Endothelial cell of umbilical vein (primary cell): ENCODE measurements at regions not wholly inside any gene's neighbourhood (a gene's known extent, or its start where the extent isn't known, plus 50 kb on each side); places are given as distances from the start of the nearest gene placed in this dataset.

ENCODE experiments used
- BruUV-seq: library from RNA; stranded (reverse); fragments of 400-500 nt; replicated peaks from 2 replicates; lab custom pipeline; 2021; lab: Mats Ljungman, UMichigan
- CTCF ChIA-PET: fragments of 300-600, 350-600 bp; sonication (Branson Sonifier 250); formaldehyde crosslinking; loops from one replicate; lab custom pipeline; 2021; ENCODE audit warnings: antibody characterized with exemption, inconsistent platforms; lab: Charles Lee
- POLR2A ChIA-PET: fragments of 300-600, 350-600 bp; sonication (Branson Sonifier 250); formaldehyde crosslinking; loops from one replicate; lab custom pipeline; 2021; ENCODE audit warnings: antibody characterized with exemption, inconsistent platforms; lab: Charles Lee
- DNase-seq: peaks from one replicate; pipeline ENCODE4 v3.0.0-alpha.2; 2011; ENCODE audit warnings: low read depth, low spot score
- FAIRE-seq: peaks from 2 replicates; lab custom pipeline; 2011; peaks lifted over from hg19 to GRCh38; lab: Jason Lieb, UNC
- H2AFZ ChIP-seq: 2 replicates; pipeline ENCODE4 v1.6.0; 2012; ENCODE audit warnings: low read depth, low read length, control low read depth, inconsistent platforms
- H3K27ac ChIP-seq: 2 replicates; pipeline ENCODE4 v1.5.1; 2011; ENCODE audit warnings: low read depth, mild to moderate bottlenecking, control low read depth, low read length, moderate library complexity; ENCODE audit not compliant: insufficient read depth
- H3K27me3 ChIP-seq, 2 experiments: 2 replicates each; pipeline versions ENCODE4 v1.6.0 to v1.6.1; 2011; ENCODE audit warnings: low read length in 2 of 2, mixed read lengths in 1 of 2; ENCODE audit not compliant: control insufficient read depth in 2 of 2, insufficient read depth in 2 of 2
- H3K36me3 ChIP-seq, 2 experiments: 2 replicates in 1 of 2; 3 replicates in 1 of 2; pipeline ENCODE4 v1.5.1; 2011; ENCODE audit warnings: low read length in 2 of 2, mild to moderate bottlenecking in 1 of 2, moderate library complexity in 1 of 2; ENCODE audit not compliant: control insufficient read depth in 2 of 2, insufficient read depth in 2 of 2; ENCODE audit errors: extremely low read depth in 1 of 2
- H3K4me1 ChIP-seq: 3 replicates; pipeline ENCODE4 v1.5.1; 2011; ENCODE audit warnings: mild to moderate bottlenecking, low read length; ENCODE audit not compliant: control insufficient read depth, insufficient read depth; ENCODE audit errors: extremely low read depth
- H3K4me2 ChIP-seq: 2 replicates; pipeline ENCODE4 v1.6.1; 2011; ENCODE audit warnings: low read length, control low read depth, mixed read lengths; ENCODE audit not compliant: insufficient read depth
- H3K4me3 ChIP-seq, 3 experiments: fragments of 200-600 bp in 1 of 3; sonication (generic), shearing (Covaris generic) in 1 of 3; replicated peaks in 1 of 3; 2 replicates each; pipeline ENCODE4 v1.5.1; 2011 to 2016; ENCODE audit warnings: control low read depth in 3 of 3, low read length in 3 of 3, mild to moderate bottlenecking in 2 of 3, inconsistent platforms in 1 of 3, low read depth in 1 of 3, moderate library complexity in 1 of 3; ENCODE audit not compliant: insufficient read depth in 1 of 3
- H3K79me2 ChIP-seq: 2 replicates; pipeline ENCODE4 v1.6.0; 2012; ENCODE audit warnings: low read length, inconsistent platforms; ENCODE audit not compliant: control insufficient read depth, insufficient read depth
- H3K9ac ChIP-seq: replicated peaks from 2 replicates; pipeline ENCODE3; 2011; ENCODE audit warnings: low read length, control low read depth; ENCODE audit not compliant: insufficient read depth; ENCODE audit errors: extremely low read depth
- H3K9me1 ChIP-seq: replicated peaks from 3 replicates; pipeline ENCODE4 v1.6.0; 2011; ENCODE audit warnings: mild to moderate bottlenecking, low read length; ENCODE audit not compliant: control insufficient read depth, insufficient read depth; ENCODE audit errors: extremely low read depth
- H3K9me3 ChIP-seq: replicated peaks from 2 replicates; pipeline ENCODE4 v1.5.1; 2012; ENCODE audit warnings: low read length, inconsistent platforms; ENCODE audit not compliant: control insufficient read depth, insufficient read depth
- H4K20me1 ChIP-seq: replicated peaks from 2 replicates; pipeline ENCODE3; 2011; ENCODE audit warnings: mild to moderate bottlenecking, low read length; ENCODE audit not compliant: control insufficient read depth, insufficient read depth; ENCODE audit errors: extremely low read depth
- EZH2 ChIP-seq: IDR thresholded peaks from 2 replicates; pipeline ENCODE4 v1.6.1; 2012; ENCODE audit warnings: borderline replicate concordance, low read depth, mild to moderate bottlenecking, moderate library complexity, low read length, inconsistent platforms; ENCODE audit not compliant: severe bottlenecking
- GATA2 ChIP-seq: IDR thresholded peaks from 2 replicates; pipeline ENCODE4 v1.7.0; 2011; ENCODE audit warnings: low read depth, mild to moderate bottlenecking, moderate library complexity, mixed read lengths, low read length; ENCODE audit not compliant: insufficient read length, insufficient read depth
- JUN ChIP-seq: IDR thresholded peaks from 2 replicates; pipeline ENCODE4 v1.6.1; 2011; ENCODE audit warnings: borderline replicate concordance, low read depth; ENCODE audit not compliant: insufficient read length, insufficient read depth
- MAX ChIP-seq: IDR thresholded peaks from 2 replicates; pipeline ENCODE4 v1.6.1; 2011; ENCODE audit not compliant: insufficient read depth, insufficient read length
- MYC ChIP-seq: IDR thresholded peaks from one replicate; pipeline ENCODE4 v1.6.1; 2011; ENCODE audit warnings: mild to moderate bottlenecking, low read depth, low read length
- POLR2A ChIP-seq: IDR thresholded peaks from 2 replicates; pipeline ENCODE4 v1.6.1; 2012; ENCODE audit warnings: low read depth, mild to moderate bottlenecking, control low read depth, low read length
- POLR2AphosphoS5 ChIP-seq: IDR thresholded peaks from 2 replicates; pipeline ENCODE4 v1.6.1; 2012; ENCODE audit warnings: low read depth, mild to moderate bottlenecking, control low read depth, low read length, moderate library complexity; ENCODE audit not compliant: insufficient read depth
- dilution Hi-C: fragments of 300-500 bp; cut with MboI; formaldehyde crosslinking; loops from one replicate; pipeline ENCODE4 v1.15.0; 2019; ENCODE audit warnings: low sequenced_read_pairs; ENCODE audit not compliant: extremely low pct_ligation_motif_present
- intact Hi-C: fragments of 100-400 bp; cut with micrococcal nuclease; formaldehyde crosslinking; loops from one replicate; pipeline ENCODE4 v1.10.0; 2022

- Histone ChIP-seq H3K9ac (no peak overlapping the region), H3K27ac (no peak overlapping the region), H3K4me2 (no peak overlapping the region), H3K4me1 (no peaks in the 10 kb centered on the region), H3K36me3 (no peaks in the 10 kb centered on the region), H2AFZ (no peak overlapping the region), H4K20me1 (no peaks in the 10 kb centered on the region), H3K4me3 (no peak overlapping the region), H3K27me3 (no peaks in the 10 kb centered on the region), H3K79me2 (no peaks in the 10 kb centered on the region), H3K9me1 (no peaks in the 10 kb centered on the region), H3K9me3 (no peaks in the 10 kb centered on the region)
- DNase-seq (no peak), FAIRE-seq (no peak)
- TF ChIP-seq EZH2 (no peak), POLR2AphosphoS5 (no peak)
- ChIA-PET POLR2A (no interaction called here), CTCF (interaction anchor here (1.2 kb wide), 1 partner anchor 64 kb away, joined by 3 read pairs; no protein-coding TSS in a partner anchor)
- intact Hi-C loops (no loop called here), dilution Hi-C loops (no loop called here)
- no TSS peak for BruUV-seq
These were observed 832.0 kb upstream of the ZEB2 start for GRCh38 chr2:145351864-145352425.

- POLR2A ChIA-PET, result no interaction called here
- Histone ChIP-seq H3K4me3 (no peak overlapping the region), H3K36me3 (no peaks in the 10 kb centered on the region), H3K79me2 (no peaks in the 10 kb centered on the region), H3K27me3 (no peaks in the 10 kb centered on the region), H3K27ac (no peak overlapping the region), H3K9me1 (no peaks in the 10 kb centered on the region), H2AFZ (no peak overlapping the region), H3K9me3 (no peaks in the 10 kb centered on the region), H3K9ac (no peak overlapping the region), H3K4me2 (no peak overlapping the region), H3K4me1 (no peaks in the 10 kb centered on the region), H4K20me1 (no peaks in the 10 kb centered on the region)
- DNase-seq (no peak), FAIRE-seq (no peak)
- intact Hi-C loops (no loop called here), dilution Hi-C loops (no loop called here)
- TF ChIP-seq MAX, result no peak
- no peak for TF ChIP-seq GATA2
- TF ChIP-seq POLR2A, result no peak
- no peak for TF ChIP-seq JUN
- TF ChIP-seq MYC, result no peak
- BruUV-seq, result no TSS peak
- CTCF ChIA-PET, result no interaction called here
These were observed 830.1 kb upstream of the ZEB2 start for GRCh38 chr2:145350011-145350410.
